Body of pancreas (tissue), 4 donors: ENCODE measurements at regions not wholly inside any gene's neighbourhood (a gene's known extent, or its start where the extent isn't known, plus 50 kb on each side); places are given as distances from the start of the nearest gene placed in this dataset.

Source experiments
- ATAC-seq: fragments of 150-250 bp; one replicate; pipeline ENCODE4 v1.9.1; 2016
- DNase-seq, 4 donors: peaks; one replicate each; pipeline ENCODE4 v3.0.0-alpha.2; 2019
- H3K27ac ChIP-seq, 4 donors: fragments of 200-600 bp; sonication (generic); 1 replicate in 3 of 4; 2 replicates in 1 of 4; pipeline versions ENCODE4 v1.5.1 to v1.6.1; 2016 to 2019; ENCODE audit warnings: mild to moderate bottlenecking in 1 of 4, mixed read lengths in 1 of 4, moderate library complexity in 1 of 4
- H3K27me3 ChIP-seq, 2 donors: fragments of 200-600 bp; sonication (generic); one replicate each; pipeline ENCODE4 v1.6.0; 2016; ENCODE audit warnings: mild to moderate bottlenecking in 1 of 2
- H3K36me3 ChIP-seq, 2 donors: fragments of 200-600 bp; sonication (generic); replicated peaks in 1 of 2; 2 replicates each; pipeline ENCODE4 v1.5.1; 2016; ENCODE audit warnings: low read depth in 2 of 2; ENCODE audit not compliant: insufficient read depth in 1 of 2
- H3K4me1 ChIP-seq: fragments of 200-600 bp; sonication (generic); one replicate; pipeline ENCODE4 v1.6.0; 2016
- H3K4me3 ChIP-seq, 2 donors: fragments of 200-600 bp; sonication (generic); 1 replicate in 1 of 2; 2 replicates in 1 of 2; pipeline ENCODE4 v1.5.1; 2016 to 2019
- H3K9me3 ChIP-seq, 3 donors: fragments of 200-600 bp; sonication (generic); 1 replicate in 2 of 3; 2 replicates in 1 of 3; pipeline ENCODE4 v1.5.1; 2016
- CTCF ChIP-seq, 7 experiments: fragments of 450-650 bp in 4 of 7; fragments of 200-600 bp in 3 of 7; sonication (generic) in 3 of 7; IDR thresholded peaks; one replicate each; pipeline ENCODE4 v1.5.1; 2016 to 2019; ENCODE audit warnings: antibody characterized with exemption in 7 of 7
- POLR2A ChIP-seq, 3 donors: fragments of 450-650 bp; IDR thresholded peaks; one replicate each; pipeline ENCODE4 v1.6.1; 2016; ENCODE audit warnings: antibody characterized with exemption in 3 of 3, mild to moderate bottlenecking in 2 of 3
- WGBS, 2 donors: methylation state at CpG; one replicate each; pipeline ENCODE4 v1.1.5; 2017; 5-methylcytosine and 5-hydroxymethylcytosine counted together
- intact Hi-C: fragments of 100-400 bp; cut with DNase I; formaldehyde crosslinking; loops from one replicate; pipeline ENCODE4 v1.15.1; 2023

DNA sequence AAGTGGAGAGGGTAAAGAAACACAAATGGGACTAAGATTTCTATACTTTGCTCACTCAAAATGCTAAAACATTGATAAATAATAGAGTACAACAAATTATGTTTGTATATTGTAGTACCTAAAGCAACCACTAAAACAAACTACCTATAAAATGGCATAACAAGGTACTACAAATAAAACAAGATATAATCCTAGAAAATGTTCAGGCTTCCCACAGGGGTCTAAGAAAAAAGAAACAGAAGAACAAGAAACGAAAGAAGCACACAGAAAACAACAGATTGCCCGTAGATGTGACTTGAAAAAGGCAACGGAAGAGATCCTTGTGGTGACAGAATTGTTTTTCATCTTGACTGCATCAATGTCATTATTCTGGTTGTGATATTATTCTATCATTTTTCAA lies 63.3 kb upstream of the ADGRL4 start:
- WGBS, 2 donors, result 49 to 53% methylated on average over 3 of the region's 3 CpGs
- intact Hi-C loops, result no loop called here
- TF ChIP-seq POLR2A (IDR thresholded peaks at IDR 0.05), result no peak
- no peak for TF ChIP-seq CTCF (IDR thresholded peaks at IDR 0.05)

GRCh38 chr1:79059341-79059740 lies 52.8 kb upstream of the ADGRL4 start:
- DNase-seq (no peak), ATAC-seq (no peak)
- no peak overlapping the region for H3K4me3 ChIP-seq
- no peak overlapping the region for H3K27ac ChIP-seq
- no peaks in the 10 kb centered on the region for H3K9me3 ChIP-seq
- TF ChIP-seq CTCF (IDR thresholded peaks at IDR 0.05) (no peak), POLR2A (IDR thresholded peaks at IDR 0.05) (no peak)
- no peaks in the 10 kb centered on the region for H3K27me3 ChIP-seq
- WGBS, 2 donors, result 57 to 66% methylated on average over 2 of the region's 2 CpGs
- H3K4me1 ChIP-seq, result no peaks in the 10 kb centered on the region
- no peaks in the 10 kb centered on the region for H3K36me3 ChIP-seq
- intact Hi-C loops, result no loop called here

More for the DNA sequence above, 63.3 kb upstream of the ADGRL4 start:
- H3K27me3 ChIP-seq, result no peaks in the 10 kb centered on the region
- ATAC-seq (no peak), DNase-seq (no peak)
- no peaks in the 10 kb centered on the region for H3K4me1 ChIP-seq
- no peak overlapping the region for H3K4me3 ChIP-seq
- no peaks in the 10 kb centered on the region for H3K36me3 ChIP-seq
- H3K9me3 ChIP-seq, result no peaks in the 10 kb centered on the region
- H3K27ac ChIP-seq, result no peak overlapping the region
